ENCODE measurements at regions not wholly inside any gene's neighbourhood (a gene's known extent, or its start where the extent isn't known, plus 50 kb on each side); places are given as distances from the start of the nearest gene placed in this dataset.

- TF ChIP-seq CTCF (IDR thresholded peaks at IDR 0.05; ENCODE audit: poor library complexity) = no peak
- TF ChIP-seq EZH2phosphoT487 (IDR thresholded peaks at IDR 0.05; ENCODE audit: low read depth, severe bottlenecking, unreplicated experiment) = no peak
Measured at GRCh38 chr4:100086766-100087431, 103.4 kb downstream of the DDIT4L start.
